Ovary (tissue), 3 donors: ENCODE measurements at regions not wholly inside any gene's neighbourhood (a gene's known extent, or its start where the extent isn't known, plus 50 kb on each side); places are given as distances from the start of the nearest gene placed in this dataset.

Experiments used
- CTCF ChIP-seq, 3 donors: fragments of 450-650 bp in 2 of 3; fragments of 200-600 bp in 1 of 3; IDR thresholded peaks; one replicate each; pipeline versions ENCODE4 v1.5.1 to v1.8.0; 2016 to 2022; ENCODE audit warnings: antibody characterized with exemption in 3 of 3, mild to moderate bottlenecking in 1 of 3
- EP300 ChIP-seq: sonication (generic); formaldehyde crosslinking; IDR thresholded peaks from one replicate; pipeline ENCODE4 v1.6.1; 2017; ENCODE audit warnings: antibody characterized with exemption
- donor health status: DM: no; HTN: no; CAD: no.

DNA sequence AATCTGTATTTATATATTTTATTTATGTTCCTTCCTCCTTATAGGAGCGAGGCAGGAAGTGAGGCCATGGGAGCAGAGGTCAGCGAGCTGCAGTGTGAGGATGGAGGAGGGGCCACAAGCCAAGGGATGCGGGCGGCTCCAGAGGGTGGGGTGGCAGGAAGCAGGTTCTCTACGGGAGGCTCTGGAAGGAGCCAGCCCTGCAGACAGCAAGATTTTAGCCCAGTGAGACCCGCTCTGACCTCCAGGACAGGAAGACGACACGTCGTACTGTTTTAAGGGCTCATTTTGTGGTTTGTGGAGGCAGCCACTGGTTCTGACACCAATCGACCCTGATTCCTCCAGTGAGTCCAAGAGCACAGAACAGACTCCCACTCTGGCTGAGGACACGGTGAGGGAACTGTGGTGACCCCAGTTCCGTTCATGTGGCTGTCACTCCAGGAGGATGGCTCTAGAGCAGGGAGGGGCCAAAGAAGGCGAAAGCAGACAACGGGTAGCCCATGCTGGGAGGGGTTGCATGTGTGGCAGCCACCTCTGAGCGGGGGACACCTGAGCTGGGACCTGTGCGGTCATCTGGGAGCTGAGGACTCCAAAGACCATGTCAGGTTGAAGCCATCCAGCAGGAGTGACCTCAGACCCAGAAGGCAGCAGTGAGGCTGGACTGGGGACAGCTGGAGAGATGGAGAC is 100.1 kb upstream of the BHLHE23 start:
- TF ChIP-seq CTCF (IDR thresholded peaks at IDR 0.05): no peak
- no peak for TF ChIP-seq EP300
